Keratinocyte (primary cell): ENCODE measurements at regions not wholly inside any gene's neighbourhood (a gene's known extent, or its start where the extent isn't known, plus 50 kb on each side); places are given as distances from the start of the nearest gene placed in this dataset.

Experiments
- CTCF ChIP-seq, 3 experiments: IDR thresholded peaks in 1 of 3; conservative IDR thresholded peaks in 1 of 3; optimal IDR thresholded peaks in 1 of 3; 2 replicates in 2 of 3; 3 replicates in 1 of 3; pipeline versions ENCODE3 to v1.5.1; 2011; ENCODE audit warnings: low read length in 3 of 3, mild to moderate bottlenecking in 3 of 3, moderate library complexity in 2 of 3, control low read depth in 1 of 3, inconsistent platforms in 1 of 3; ENCODE audit not compliant: insufficient read depth in 2 of 3; ENCODE audit errors: extremely low read depth in 1 of 3
- EZH2 ChIP-seq: IDR thresholded peaks from one replicate; pipeline ENCODE4 v1.6.1; 2012; ENCODE audit warnings: inconsistent platforms, mild to moderate bottlenecking, low read length, moderate library complexity

- TF ChIP-seq CTCF (optimal IDR thresholded peaks at IDR 0.05 in 1 of 3, IDR thresholded peaks at IDR 0.05 in 1 of 3, conservative IDR thresholded peaks at IDR 0.05 in 1 of 3; ENCODE audit: extremely low read depth in 1 of 3, insufficient read depth in 2 of 3, low read length in 3 of 3), result no peak
- no peak for TF ChIP-seq EZH2
These were observed 56.1 kb upstream of the ID3 start for GRCh38 chr1:23615423-23615822.
